Activated T-helper 17 cell treated with anti-CD3 and anti-CD28 coated beads, Interleukin-2, amount 50 U/mL, for 72 hours (primary cell): ENCODE measurements at regions not wholly inside any gene's neighbourhood (a gene's known extent, or its start where the extent isn't known, plus 50 kb on each side); places are given as distances from the start of the nearest gene placed in this dataset.
"Not testable (repeated sequence)": the region's sequence is repeated elsewhere in the genome, so short reads cannot be mapped to it uniquely, and the experiment has no call there.

ENCODE experiments used
- ATAC-seq: fragments of 150-1000 bp; cut with Tn5 transposase; replicated peaks from 2 replicates; pipeline ENCODE4 v1.10.0; 2021; ENCODE audit warnings: mild to moderate bottlenecking, moderate library complexity
- H3K27ac Mint-ChIP-seq: one replicate; pipeline ENCODE4 v1.8.0; 2022; ENCODE audit warnings: mixed read lengths
- H3K27me3 Mint-ChIP-seq: one replicate; pipeline ENCODE4 v1.8.0; 2022; ENCODE audit warnings: mixed read lengths
- H3K36me3 Mint-ChIP-seq: one replicate; pipeline ENCODE4 v1.8.0; 2022; ENCODE audit warnings: low read depth, mild to moderate bottlenecking, mixed read lengths
- H3K4me1 Mint-ChIP-seq: one replicate; pipeline ENCODE4 v1.8.0; 2022; ENCODE audit warnings: mixed read lengths
- H3K4me3 Mint-ChIP-seq: one replicate; pipeline ENCODE4 v1.8.0; 2022; ENCODE audit warnings: mild to moderate bottlenecking, mixed read lengths
- H3K9me3 Mint-ChIP-seq: one replicate; pipeline ENCODE4 v1.8.0; 2022; ENCODE audit warnings: mixed read lengths

DNA sequence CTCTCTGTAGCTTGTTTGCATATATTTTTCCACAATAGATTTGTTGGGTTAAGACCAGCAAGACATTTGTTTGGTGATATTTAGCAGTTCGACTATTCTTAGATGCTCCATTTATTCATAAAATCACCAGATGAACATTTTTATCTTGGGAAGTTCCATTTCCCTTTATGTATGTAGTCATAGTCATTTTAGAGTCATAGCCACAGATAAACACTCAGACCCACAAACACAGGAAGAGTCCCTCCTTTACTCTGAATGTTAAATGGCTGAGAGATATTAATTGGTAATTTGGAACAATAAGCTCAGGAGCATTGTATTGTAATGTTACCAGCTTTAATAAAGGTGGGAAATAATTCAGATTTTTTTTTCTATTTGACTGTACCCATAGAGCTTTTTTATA, 1608.7 kb downstream of the STIM2 start:
- Mint-ChIP-seq H3K4me3 (no peak overlapping the region), H3K27ac (no peak overlapping the region), H3K27me3 (no peaks in the 10 kb centered on the region), H3K4me1 (no peaks in the 10 kb centered on the region), H3K9me3 (no peaks in the 10 kb centered on the region), H3K36me3 (no peaks in the 10 kb centered on the region)
- ATAC-seq: no peak

DNA sequence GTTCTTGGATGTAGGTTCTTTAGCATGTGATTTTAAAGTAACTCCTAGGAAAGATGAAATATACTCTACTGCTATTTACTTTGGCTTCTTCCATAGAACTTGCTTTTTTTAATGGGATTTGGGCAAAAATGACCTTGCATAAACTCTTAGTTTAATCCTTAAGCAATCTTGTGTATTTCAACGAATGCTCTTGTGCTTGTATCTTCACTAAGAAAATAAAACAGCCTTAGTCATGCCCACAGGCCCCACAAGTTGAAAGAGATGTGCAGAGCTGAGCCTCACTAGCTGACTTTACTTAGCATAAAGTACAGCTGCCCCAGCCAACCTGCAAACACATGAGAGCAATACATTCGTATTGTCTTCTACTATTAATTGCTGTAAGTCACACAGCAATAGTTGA, 1609.2 kb downstream of the STIM2 start:
- ATAC-seq: no peak
- H3K4me3 Mint-ChIP-seq: no peak overlapping the region
- no peaks in the 10 kb centered on the region for H3K9me3 Mint-ChIP-seq
- H3K4me1 Mint-ChIP-seq: no peaks in the 10 kb centered on the region
- H3K27me3 Mint-ChIP-seq: no peaks in the 10 kb centered on the region
- no peaks in the 10 kb centered on the region for H3K36me3 Mint-ChIP-seq
- H3K27ac Mint-ChIP-seq: no peak overlapping the region

DNA sequence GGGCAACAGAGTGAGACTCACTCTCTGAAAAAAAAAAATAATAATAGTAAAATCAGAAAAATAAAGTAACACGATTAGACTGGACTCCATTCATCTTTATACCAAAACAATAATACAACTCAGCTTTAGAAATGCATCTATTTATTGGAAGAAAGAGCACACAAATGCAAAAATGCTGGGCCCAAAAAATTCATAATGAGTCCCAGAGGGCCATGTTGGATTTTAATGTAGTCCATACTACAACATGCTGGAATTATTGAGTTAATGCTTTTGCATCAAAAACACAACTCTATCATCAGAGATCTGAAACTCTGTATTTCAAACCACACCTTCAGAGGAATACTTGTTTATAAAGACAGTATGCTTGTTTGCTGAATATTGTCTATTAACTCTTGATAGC, 1614.7 kb downstream of the STIM2 start:
- H3K4me3 Mint-ChIP-seq: no peak overlapping the region
- H3K27me3 Mint-ChIP-seq: no peaks in the 10 kb centered on the region
- ATAC-seq: no peak
- no peak overlapping the region for H3K27ac Mint-ChIP-seq
- H3K9me3 Mint-ChIP-seq: peaks cover 5% of the 10 kb centered on the region
- H3K4me1 Mint-ChIP-seq: no peaks in the 10 kb centered on the region
- no peaks in the 10 kb centered on the region for H3K36me3 Mint-ChIP-seq

DNA sequence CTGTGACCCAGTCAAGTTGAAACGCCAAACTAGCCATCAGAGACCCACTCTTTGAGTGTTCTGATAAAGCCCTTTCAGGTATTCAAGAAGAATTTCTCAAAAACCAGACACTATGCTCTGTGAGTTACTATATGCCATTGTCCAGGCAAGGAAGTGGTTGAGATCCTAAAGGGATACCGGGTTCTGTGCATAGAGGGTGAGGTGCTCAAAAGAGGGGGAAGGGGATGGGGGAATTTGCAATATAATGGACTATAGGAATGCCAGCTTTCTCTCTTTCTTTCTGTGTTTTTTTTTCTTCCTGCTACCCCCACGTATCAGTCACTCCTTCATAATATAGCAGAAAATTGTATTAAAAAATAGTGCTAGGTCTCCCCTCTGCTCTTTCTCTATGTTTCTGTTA, 1619.0 kb downstream of the STIM2 start:
- Mint-ChIP-seq H3K4me1 (no peaks in the 10 kb centered on the region), H3K27me3 (no peaks in the 10 kb centered on the region), H3K36me3 (no peaks in the 10 kb centered on the region), H3K27ac (no peak overlapping the region), H3K9me3 (peaks cover 5% of the 10 kb centered on the region), H3K4me3 (no peak overlapping the region)
- no peak for ATAC-seq

DNA sequence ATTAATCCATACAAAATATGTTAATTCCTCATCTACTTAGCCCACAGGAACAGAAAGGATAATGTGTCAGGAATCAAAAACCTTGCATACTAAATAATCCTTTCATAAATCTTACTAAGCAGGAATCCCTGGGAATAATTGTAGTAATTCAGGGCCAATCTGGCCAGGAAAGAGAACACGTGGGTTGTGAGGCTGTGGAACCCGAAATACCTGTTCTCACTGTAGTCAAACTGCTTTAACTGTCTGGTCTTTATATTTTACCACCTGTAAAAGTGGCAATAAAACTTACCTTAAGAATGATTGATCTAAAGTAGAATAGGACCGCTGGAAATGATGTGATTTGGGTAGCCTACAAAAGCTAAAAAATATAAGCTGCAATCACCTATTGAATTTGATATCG, 1620.9 kb downstream of the STIM2 start:
- H3K27me3 Mint-ChIP-seq: no peaks in the 10 kb centered on the region
- peaks cover 11% of the 10 kb centered on the region for H3K9me3 Mint-ChIP-seq
- no peak for ATAC-seq
- H3K4me3 Mint-ChIP-seq: no peak overlapping the region
- H3K4me1 Mint-ChIP-seq: no peaks in the 10 kb centered on the region
- H3K27ac Mint-ChIP-seq: no peak overlapping the region
- H3K36me3 Mint-ChIP-seq: no peaks in the 10 kb centered on the region

DNA sequence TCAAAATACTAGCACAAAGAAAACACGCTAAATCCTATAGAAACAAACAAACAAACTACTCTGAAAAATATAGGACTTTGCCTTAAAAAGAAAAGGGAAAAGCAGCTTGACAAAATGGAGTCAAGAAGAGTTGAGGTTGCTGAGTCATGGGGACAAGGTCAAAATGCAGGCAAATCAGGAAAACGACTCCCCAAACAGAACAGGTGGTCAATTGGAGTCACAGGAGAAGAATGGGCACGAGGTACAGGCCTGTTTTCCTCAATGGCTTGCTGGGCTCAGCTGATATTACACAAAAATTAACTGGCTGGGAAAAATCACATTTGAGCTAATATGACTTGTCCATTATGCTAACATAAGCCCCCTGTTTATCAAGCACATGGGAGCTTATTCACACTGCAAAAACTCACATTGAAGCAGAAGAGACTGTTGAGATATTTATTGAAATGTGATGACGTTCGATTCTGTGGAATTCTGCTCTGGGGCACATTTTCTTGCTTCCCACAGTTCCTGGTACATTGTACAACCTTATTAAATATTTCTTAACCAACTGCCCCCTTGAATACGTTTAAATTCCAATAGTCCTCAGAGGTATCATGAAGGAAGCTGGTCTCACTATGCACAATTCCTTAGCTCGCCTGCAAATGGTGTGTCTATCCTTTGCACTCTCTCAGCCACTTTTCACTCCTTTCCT, 1622.1 kb downstream of the STIM2 start:
- no peak overlapping the region for H3K27ac Mint-ChIP-seq
- no peak overlapping the region for H3K4me3 Mint-ChIP-seq
- no peaks in the 10 kb centered on the region for H3K27me3 Mint-ChIP-seq
- no peak for ATAC-seq
- no peaks in the 10 kb centered on the region for H3K4me1 Mint-ChIP-seq
- H3K36me3 Mint-ChIP-seq: no peaks in the 10 kb centered on the region
- peaks cover 18% of the 10 kb centered on the region for H3K9me3 Mint-ChIP-seq

DNA sequence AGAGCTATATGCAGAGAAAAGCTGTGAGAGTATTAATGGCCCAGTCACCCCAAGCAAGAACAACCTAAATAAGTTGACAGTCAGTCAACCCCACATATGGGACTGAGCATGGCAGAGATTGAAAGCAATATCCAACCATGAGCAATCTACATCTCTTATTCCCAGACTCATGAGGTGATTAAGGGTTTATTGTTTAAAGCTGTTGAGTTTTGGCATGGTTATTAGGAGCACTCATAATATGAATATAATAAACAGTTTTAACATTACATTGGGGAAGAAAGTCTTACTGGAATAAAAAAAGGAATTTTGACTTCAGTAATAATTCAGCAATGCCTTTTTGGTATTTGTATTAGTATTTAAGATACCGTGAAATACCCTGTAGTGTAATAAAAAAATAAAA, 1627.4 kb downstream of the STIM2 start:
- Mint-ChIP-seq H3K4me1 (no peaks in the 10 kb centered on the region), H3K27ac (no peak overlapping the region), H3K9me3 (peaks cover 21% of the 10 kb centered on the region), H3K27me3 (no peaks in the 10 kb centered on the region), H3K4me3 (no peak overlapping the region), H3K36me3 (no peaks in the 10 kb centered on the region)
- no peak for ATAC-seq

DNA sequence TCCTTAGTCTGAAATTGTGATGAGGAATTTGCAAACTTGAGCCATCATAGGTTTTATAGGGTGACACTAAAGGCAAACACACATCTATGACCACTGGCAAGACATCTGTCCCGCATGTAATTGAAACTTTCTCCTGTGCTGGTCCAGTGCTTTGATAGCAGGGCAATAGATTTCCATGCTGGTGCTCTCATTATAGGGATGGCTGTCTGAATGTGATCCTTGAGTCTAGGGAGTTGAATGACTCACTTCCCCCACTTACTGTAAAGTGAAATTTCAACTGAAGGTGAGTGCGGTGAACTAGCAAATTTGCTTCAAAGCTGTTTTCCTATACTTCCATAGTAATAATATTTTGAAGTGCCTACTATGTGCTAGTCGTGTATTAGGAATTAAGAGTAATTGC, 1630.0 kb downstream of the STIM2 start:
- Mint-ChIP-seq H3K4me1 (no peaks in the 10 kb centered on the region), H3K27me3 (no peaks in the 10 kb centered on the region), H3K36me3 (no peaks in the 10 kb centered on the region), H3K4me3 (no peak overlapping the region), H3K9me3 (peaks cover 22% of the 10 kb centered on the region), H3K27ac (no peak overlapping the region)
- no peak for ATAC-seq

DNA sequence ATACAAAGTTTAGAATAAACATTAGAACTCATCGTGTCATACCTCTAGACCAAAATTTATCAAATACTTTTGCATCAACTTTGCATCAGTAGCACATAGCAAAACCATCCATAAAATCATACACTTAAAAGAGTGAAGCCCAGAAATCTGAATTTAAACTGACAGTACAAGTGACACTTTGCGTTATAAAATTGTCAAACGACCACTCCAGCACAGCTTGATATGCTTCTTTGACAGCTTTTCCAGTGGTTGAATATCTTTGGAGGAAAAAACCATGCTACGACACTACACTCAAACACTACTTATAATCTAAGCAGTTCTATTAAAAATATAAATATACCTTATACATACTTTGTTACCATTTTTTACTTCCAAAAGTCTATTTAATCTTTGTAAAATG, 1644.4 kb downstream of the STIM2 start:
- H3K4me3 Mint-ChIP-seq: no peak overlapping the region
- no peak for ATAC-seq
- H3K9me3 Mint-ChIP-seq: peaks cover 17% of the 10 kb centered on the region
- no peaks in the 10 kb centered on the region for H3K27me3 Mint-ChIP-seq
- H3K36me3 Mint-ChIP-seq: no peaks in the 10 kb centered on the region
- H3K4me1 Mint-ChIP-seq: no peaks in the 10 kb centered on the region
- no peak overlapping the region for H3K27ac Mint-ChIP-seq

DNA sequence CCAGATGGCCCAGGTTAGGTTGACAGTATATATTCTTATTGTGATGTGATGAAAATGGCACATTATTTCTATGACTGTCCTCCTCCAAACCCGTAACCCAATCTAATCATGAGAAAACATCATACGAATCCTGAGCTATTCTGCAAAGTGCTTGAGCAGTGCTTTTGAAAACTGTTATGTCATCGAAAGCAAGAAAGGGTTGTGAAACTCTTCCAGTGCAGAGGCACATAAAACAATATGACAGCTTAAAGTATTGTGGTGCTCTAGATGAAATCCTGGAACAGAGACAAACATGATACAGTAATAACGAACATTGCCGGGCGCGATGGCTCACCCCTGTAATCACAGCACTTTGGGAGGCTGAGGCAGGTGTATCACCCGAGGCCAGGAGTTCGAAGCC, 1648.0 kb downstream of the STIM2 start:
- Mint-ChIP-seq H3K36me3 (no peaks in the 10 kb centered on the region), H3K9me3 (peaks cover 20% of the 10 kb centered on the region), H3K4me1 (no peaks in the 10 kb centered on the region), H3K27me3 (no peaks in the 10 kb centered on the region), H3K4me3 (no peak overlapping the region), H3K27ac (no peak overlapping the region)
- no peak for ATAC-seq

DNA sequence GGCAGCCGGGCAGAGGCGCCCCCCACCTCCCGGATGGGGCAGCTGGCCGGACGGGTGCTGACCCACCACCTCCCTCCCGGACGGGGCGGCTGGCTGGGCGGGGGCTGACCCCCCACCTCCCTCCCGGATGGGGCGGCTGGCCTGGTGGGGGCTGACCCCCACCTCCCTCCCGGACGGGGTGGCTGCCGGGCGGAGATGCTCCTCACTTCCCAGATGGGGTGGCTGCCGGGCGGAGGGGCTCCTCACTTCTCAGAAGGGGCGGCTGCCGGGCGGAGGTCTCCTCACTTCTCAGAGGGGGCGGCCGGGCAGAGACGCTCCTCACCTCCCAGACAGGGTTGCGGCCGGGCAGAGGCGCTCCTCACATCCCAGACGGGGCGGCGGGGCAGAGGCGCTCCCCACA, 1654.1 kb downstream of the STIM2 start:
- not testable (repeated sequence) for H3K36me3 Mint-ChIP-seq

DNA sequence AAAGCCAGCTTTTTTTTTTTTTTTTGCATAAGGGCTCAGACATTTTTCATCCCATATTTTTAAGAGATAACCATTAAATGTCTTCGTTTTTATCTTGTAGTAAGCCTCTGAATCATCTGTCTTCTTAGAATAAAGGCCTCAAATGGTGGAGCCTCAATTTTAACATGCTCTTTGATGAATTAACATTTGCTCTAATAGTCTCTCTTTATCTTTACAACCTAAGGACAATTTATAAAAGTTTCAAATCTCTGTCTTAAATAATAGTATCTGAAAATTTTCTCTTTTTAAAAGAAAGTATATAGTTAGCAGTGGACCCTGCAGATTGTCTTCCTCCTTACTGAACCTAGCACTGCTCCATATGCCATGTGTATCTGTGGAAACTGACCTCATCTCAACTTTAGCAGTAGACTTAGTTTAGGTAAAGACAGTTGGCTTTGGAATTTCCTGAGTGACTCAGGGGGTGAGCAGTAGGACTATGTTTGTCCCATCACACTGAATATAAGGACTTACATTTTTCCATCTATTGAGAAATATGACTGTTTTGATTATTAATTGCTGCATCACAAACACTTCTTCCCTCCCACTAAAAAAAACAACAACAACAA, 1658.0 kb downstream of the STIM2 start:
- Mint-ChIP-seq H3K4me3 (no peak overlapping the region), H3K27ac (no peak overlapping the region), H3K27me3 (no peaks in the 10 kb centered on the region), H3K4me1 (no peaks in the 10 kb centered on the region), H3K36me3 (no peaks in the 10 kb centered on the region), H3K9me3 (peaks cover 10% of the 10 kb centered on the region)
- no peak for ATAC-seq

More for the DNA sequence above, 1654.1 kb downstream of the STIM2 start:
- not testable (repeated sequence) for H3K27me3 Mint-ChIP-seq, H3K4me1 Mint-ChIP-seq, H3K4me3 Mint-ChIP-seq, ATAC-seq, H3K27ac Mint-ChIP-seq
- H3K9me3 Mint-ChIP-seq: peaks cover 14% of the 10 kb centered on the region

DNA sequence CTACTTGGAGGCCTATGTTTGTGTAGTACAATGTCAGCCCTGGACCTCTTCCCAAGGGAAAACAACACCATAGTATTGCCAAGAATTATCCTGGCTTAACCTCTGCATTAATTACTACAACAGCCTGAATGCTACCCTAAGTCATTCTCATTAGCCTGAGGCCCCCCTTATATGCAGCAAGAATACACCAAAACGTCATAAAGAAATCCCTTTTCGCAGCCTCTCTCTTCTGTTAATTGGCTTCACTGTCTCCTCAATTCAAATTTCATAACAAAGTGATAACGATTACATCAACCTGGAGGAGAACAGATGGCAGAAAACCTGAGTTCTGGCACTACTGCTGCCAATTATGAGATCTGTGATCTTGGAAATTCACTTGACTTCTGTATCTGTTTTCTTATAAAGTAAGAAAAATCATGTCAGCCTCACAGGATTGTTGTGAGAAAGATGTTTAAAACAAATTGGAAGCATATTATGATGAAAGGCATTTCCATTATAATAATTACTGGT, 1663.1 kb downstream of the STIM2 start:
- Mint-ChIP-seq H3K27me3 (no peaks in the 10 kb centered on the region), H3K4me1 (no peaks in the 10 kb centered on the region)
- no peak for ATAC-seq

DNA sequence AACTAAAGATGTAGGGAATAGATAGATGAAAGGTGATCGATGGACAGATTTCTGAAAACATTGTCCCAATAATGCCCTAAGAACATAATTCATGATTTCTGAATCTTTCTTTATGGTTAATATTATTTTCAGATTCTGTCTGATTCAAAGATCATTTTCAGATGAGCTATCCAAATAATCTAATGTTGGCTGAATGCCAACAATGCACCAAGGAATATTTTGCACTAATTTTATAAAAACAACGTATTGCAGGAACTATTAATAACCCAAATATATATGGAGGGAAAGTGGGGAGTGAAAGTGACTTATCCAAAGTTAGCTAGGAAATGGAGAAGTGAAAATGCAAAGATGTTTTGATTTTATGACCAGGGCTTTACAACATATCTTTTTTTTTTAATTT, 1675.5 kb downstream of the STIM2 start:
- Mint-ChIP-seq H3K4me3 (no peak overlapping the region), H3K4me1 (no peaks in the 10 kb centered on the region), H3K27ac (no peak overlapping the region), H3K36me3 (no peaks in the 10 kb centered on the region), H3K9me3 (peaks cover 7% of the 10 kb centered on the region), H3K27me3 (no peaks in the 10 kb centered on the region)
- no peak for ATAC-seq

More for the DNA sequence above, 1663.1 kb downstream of the STIM2 start:
- Mint-ChIP-seq H3K36me3 (no peaks in the 10 kb centered on the region), H3K27ac (no peak overlapping the region), H3K9me3 (peaks cover 14% of the 10 kb centered on the region), H3K4me3 (no peak overlapping the region)

DNA sequence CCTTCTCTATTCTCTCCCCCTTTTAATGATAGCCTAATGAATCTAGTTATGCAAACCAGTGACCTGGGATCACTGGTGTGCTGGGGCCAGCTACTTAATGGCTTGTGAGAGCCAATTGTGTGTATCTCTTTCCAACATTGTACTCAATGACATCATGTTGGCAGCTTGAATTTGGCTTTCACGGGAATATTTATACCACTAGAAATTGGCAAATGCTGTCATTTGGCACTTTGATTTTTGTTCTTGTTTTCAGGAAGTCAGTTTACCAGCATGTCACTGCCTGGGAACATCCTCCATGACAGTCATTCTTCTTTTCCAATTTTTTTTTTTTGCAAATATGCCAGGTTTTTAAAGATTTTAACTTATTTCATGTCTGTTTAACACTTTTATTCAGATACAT, 1685.3 kb downstream of the STIM2 start:
- no peak overlapping the region for H3K27ac Mint-ChIP-seq
- H3K36me3 Mint-ChIP-seq: no peaks in the 10 kb centered on the region
- no peaks in the 10 kb centered on the region for H3K4me1 Mint-ChIP-seq
- H3K4me3 Mint-ChIP-seq: no peak overlapping the region
- H3K27me3 Mint-ChIP-seq: no peaks in the 10 kb centered on the region
- no peak for ATAC-seq
- H3K9me3 Mint-ChIP-seq: peaks cover 12% of the 10 kb centered on the region
